ENCODE measurements at regions not wholly inside any gene's neighbourhood (a gene's known extent, or its start where the extent isn't known, plus 50 kb on each side); places are given as distances from the start of the nearest gene placed in this dataset.
"Not testable (repeated sequence)": the region's sequence is repeated elsewhere in the genome, so short reads cannot be mapped to it uniquely, and the experiment has no call there.

GRCh38 chr13:50422181-50423148, 407.2 kb downstream of the KCNRG start:
- H3K36me3 ChIP-seq = no peaks in the 10 kb centered on the region
- DNase-seq (ENCODE audit: low read depth in 1 of 2, low spot score in 2 of 2) = no peak
- no peak overlapping the region for H3K27ac ChIP-seq
- H3K4me1 ChIP-seq (replicated peaks) = peaks cover 11% of the 10 kb centered on the region
- H3K9me3 ChIP-seq (replicated peaks) = no peaks in the 10 kb centered on the region
- H3K4me3 ChIP-seq = no peak overlapping the region
- no peaks in the 10 kb centered on the region for H3K27me3 ChIP-seq (replicated peaks)

GRCh38 chr13:50424993-50425392, 409.7 kb downstream of the KCNRG start:
- H3K4me3 ChIP-seq = no peak overlapping the region
- peaks cover under 1% of the 10 kb centered on the region for H3K4me1 ChIP-seq (replicated peaks)
- no peaks in the 10 kb centered on the region for H3K27me3 ChIP-seq (replicated peaks)
- H3K27ac ChIP-seq = no peak overlapping the region
- DNase-seq (ENCODE audit: low read depth in 1 of 2, low spot score in 2 of 2) = no peak
- H3K36me3 ChIP-seq = no peaks in the 10 kb centered on the region
- H3K9me3 ChIP-seq (replicated peaks) = no peaks in the 10 kb centered on the region

GRCh38 chr13:50425772-50426171, 410.5 kb downstream of the KCNRG start:
- Histone ChIP-seq H3K36me3 (no peaks in the 10 kb centered on the region), H3K9me3 (replicated peaks) (no peaks in the 10 kb centered on the region), H3K27me3 (replicated peaks) (no peaks in the 10 kb centered on the region), H3K4me3 (no peak overlapping the region), H3K27ac (no peak overlapping the region), H3K4me1 (replicated peaks) (no peaks in the 10 kb centered on the region; the same call in 1 of the 2 replicates)
- DNase-seq (ENCODE audit: low read depth in 1 of 2, low spot score in 2 of 2) = no peak

DNA sequence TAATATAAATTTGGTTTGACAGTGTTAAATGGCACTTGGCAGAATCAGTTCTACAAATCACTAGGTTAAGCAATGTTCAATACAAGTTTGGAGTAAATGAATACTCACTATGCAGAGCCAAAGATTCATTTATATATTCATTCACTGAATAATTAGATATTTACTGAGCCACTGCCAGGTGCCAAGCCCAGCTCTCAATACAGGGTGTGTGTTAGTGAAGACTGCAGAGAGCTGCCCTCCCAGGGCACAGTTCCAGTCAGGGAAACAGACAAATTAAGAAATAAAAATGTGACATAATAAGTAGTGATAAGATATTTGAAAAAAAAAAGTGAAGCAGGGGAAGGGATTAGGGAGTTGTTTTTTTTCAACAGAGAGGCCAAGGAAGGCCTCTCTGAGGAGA, 411.7 kb downstream of the KCNRG start:
- H3K27ac ChIP-seq = no peak overlapping the region
- no peak overlapping the region for H3K4me3 ChIP-seq
- no peaks in the 10 kb centered on the region for H3K36me3 ChIP-seq
- no peaks in the 10 kb centered on the region; the same call in 1 of the 2 replicates for H3K4me1 ChIP-seq (replicated peaks)
- H3K27me3 ChIP-seq (replicated peaks) = no peaks in the 10 kb centered on the region
- DNase-seq (ENCODE audit: low read depth in 1 of 2, low spot score in 2 of 2) = no peak
- H3K9me3 ChIP-seq (replicated peaks) = no peaks in the 10 kb centered on the region

DNA sequence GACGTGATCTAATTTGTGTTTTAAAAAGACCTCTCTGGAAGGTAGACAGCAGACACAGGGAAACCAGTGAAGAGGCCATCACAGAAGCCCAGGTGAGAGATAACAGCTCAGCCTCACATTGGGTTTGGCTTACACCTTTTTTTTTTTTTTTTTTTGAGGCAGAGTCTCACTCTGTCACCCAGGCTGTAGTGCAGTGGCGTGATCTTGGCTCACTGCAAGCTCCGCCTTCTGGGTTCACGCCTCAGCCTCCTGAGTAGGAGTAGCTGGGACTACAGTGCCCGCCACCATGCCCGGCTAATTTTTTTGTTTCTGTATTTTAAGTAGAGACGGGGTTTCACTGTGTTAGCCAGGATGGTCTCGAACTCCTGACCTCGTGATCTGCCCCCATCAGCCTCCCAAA, 412.3 kb downstream of the KCNRG start:
- not testable (repeated sequence) for DNase-seq (ENCODE audit: low read depth in 1 of 2, low spot score in 2 of 2); H3K9me3 ChIP-seq (replicated peaks); H3K4me1 ChIP-seq (replicated peaks); H3K4me3 ChIP-seq; H3K27ac ChIP-seq; H3K27me3 ChIP-seq (replicated peaks); H3K36me3 ChIP-seq

- Histone ChIP-seq H3K36me3 (no peaks in the 10 kb centered on the region), H3K9me3 (replicated peaks) (no peaks in the 10 kb centered on the region), H3K27me3 (replicated peaks) (no peaks in the 10 kb centered on the region), H3K4me1 (replicated peaks) (no peaks in the 10 kb centered on the region), H3K27ac (no peak overlapping the region), H3K4me3 (no peak overlapping the region)
- no peak for DNase-seq (ENCODE audit: low read depth in 1 of 2, low spot score in 2 of 2)
These were observed 413.1 kb downstream of the KCNRG start for GRCh38 chr13:50428183-50428877.

GRCh38 chr13:50435011-50435410, 408.5 kb downstream of the DLEU7 start:
- H3K27ac ChIP-seq = no peak overlapping the region
- H3K9me3 ChIP-seq (replicated peaks) = no peaks in the 10 kb centered on the region
- H3K36me3 ChIP-seq = no peaks in the 10 kb centered on the region
- no peak for DNase-seq (ENCODE audit: low read depth in 1 of 2, low spot score in 2 of 2)
- no peaks in the 10 kb centered on the region for H3K4me1 ChIP-seq (replicated peaks)
- no peaks in the 10 kb centered on the region for H3K27me3 ChIP-seq (replicated peaks)
- H3K4me3 ChIP-seq = no peak overlapping the region

DNA sequence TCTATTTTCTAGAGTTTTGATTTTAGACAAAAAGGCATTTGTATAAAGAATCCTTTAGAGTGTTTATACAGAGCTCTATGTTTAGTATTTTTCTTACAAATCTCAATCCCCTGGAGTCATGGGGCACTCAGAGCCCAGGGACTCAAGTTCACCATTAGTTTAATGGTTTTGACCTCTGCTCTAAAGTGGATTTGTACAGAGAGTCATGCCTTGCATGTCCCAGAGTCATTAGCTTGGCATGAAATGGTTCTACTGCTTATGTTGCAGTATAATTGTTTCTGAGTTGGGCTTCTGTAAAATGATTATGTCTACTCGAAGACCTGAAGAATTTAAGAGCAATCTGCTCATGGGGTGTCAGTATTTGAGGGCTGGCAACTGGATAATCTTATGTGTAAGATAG, 406.2 kb downstream of the DLEU7 start:
- DNase-seq (ENCODE audit: low read depth in 1 of 2, low spot score in 2 of 2) = no peak
- Histone ChIP-seq H3K27me3 (replicated peaks) (no peaks in the 10 kb centered on the region), H3K4me3 (no peak overlapping the region)

DNA sequence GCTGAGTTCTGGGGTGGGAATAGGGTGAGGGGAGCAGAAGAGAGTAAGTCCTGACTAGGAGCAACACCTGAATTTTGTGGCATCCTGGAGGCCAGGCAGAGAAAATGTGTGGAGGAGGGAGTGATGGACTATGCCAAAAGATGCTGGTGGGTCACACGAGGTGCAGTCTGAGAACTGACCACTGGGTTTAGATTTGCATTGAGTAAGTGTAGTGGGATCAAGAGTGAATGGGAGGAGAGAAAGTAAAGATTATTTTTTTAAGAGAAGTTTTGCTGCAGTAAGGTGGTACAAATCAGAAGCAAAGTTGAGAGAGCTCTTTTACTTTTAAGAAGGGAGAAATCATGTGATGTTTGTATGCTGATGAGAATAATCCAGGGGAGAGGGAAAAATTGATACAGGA, 405.1 kb downstream of the DLEU7 start:
- Histone ChIP-seq H3K36me3 (no peaks in the 10 kb centered on the region), H3K27me3 (replicated peaks) (no peaks in the 10 kb centered on the region), H3K27ac (no peak overlapping the region), H3K4me3 (no peak overlapping the region), H3K4me1 (replicated peaks) (no peaks in the 10 kb centered on the region), H3K9me3 (replicated peaks) (no peaks in the 10 kb centered on the region)
- DNase-seq (ENCODE audit: low read depth in 1 of 2, low spot score in 2 of 2) = no peak

More for the DNA sequence above, 406.2 kb downstream of the DLEU7 start:
- Histone ChIP-seq H3K36me3 (no peaks in the 10 kb centered on the region), H3K27ac (no peak overlapping the region), H3K9me3 (replicated peaks) (no peaks in the 10 kb centered on the region), H3K4me1 (replicated peaks) (no peaks in the 10 kb centered on the region)

- Histone ChIP-seq H3K36me3 (no peaks in the 10 kb centered on the region), H3K9me3 (replicated peaks) (no peaks in the 10 kb centered on the region), H3K27me3 (replicated peaks) (no peaks in the 10 kb centered on the region), H3K27ac (no peak overlapping the region), H3K4me1 (replicated peaks) (no peaks in the 10 kb centered on the region), H3K4me3 (no peak overlapping the region)
- DNase-seq (ENCODE audit: low read depth in 1 of 2, low spot score in 2 of 2) = no peak
These were observed 402.4 kb downstream of the DLEU7 start for GRCh38 chr13:50441130-50441529.

GRCh38 chr13:50444726-50445125, 398.8 kb downstream of the DLEU7 start:
- Histone ChIP-seq H3K27me3 (replicated peaks) (no peaks in the 10 kb centered on the region), H3K4me3 (no peak overlapping the region), H3K9me3 (replicated peaks) (no peaks in the 10 kb centered on the region), H3K27ac (no peak overlapping the region), H3K36me3 (no peaks in the 10 kb centered on the region), H3K4me1 (replicated peaks) (no peaks in the 10 kb centered on the region)
- DNase-seq (ENCODE audit: low read depth in 1 of 2, low spot score in 2 of 2) = no peak

DNA sequence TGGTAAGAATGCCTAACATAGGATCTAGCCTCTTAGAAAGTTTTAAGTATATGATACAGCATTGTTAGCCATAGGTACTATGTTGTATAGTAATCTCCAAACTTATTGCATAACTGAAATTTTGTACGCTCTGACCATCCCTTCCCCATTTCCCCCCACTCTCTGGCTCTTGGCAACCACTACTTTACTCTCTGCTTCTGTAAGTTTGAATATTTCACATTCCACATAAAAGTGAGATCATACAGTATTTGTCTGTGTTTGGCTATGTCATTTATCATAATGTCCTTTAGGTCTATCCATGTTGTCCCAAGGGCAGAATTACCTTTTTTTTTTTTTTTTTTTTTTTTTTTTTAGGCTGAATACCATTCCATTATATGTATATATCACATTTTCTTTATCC, 396.9 kb downstream of the DLEU7 start:
- Histone ChIP-seq H3K4me1 (replicated peaks) (no peaks in the 10 kb centered on the region), H3K36me3 (no peaks in the 10 kb centered on the region), H3K9me3 (replicated peaks) (no peaks in the 10 kb centered on the region), H3K4me3 (no peak overlapping the region), H3K27ac (no peak overlapping the region), H3K27me3 (replicated peaks) (no peaks in the 10 kb centered on the region)
- DNase-seq (ENCODE audit: low read depth in 1 of 2, low spot score in 2 of 2) = no peak

DNA sequence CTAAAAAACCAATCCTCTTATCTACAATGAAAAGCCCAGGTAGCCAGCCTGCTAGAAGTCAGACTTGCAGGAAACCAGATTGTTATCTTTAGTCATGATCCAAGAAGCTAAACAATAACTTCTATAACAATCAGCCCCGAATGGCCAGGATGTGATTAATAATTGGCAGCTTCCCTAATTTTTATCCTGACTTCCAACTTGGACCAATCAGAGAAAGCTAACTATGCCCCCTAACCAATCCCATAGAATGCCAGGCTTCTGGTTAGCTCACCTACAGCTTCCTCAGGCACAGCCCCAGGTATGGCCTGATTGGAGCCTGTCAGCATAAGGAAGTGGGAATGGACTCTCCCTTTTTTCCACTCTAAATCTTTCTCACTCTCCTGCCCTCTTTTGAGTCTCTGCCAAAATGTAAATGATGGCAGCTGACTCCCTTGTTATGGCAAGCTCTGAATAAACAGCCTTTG, 394.9 kb downstream of the DLEU7 start:
- Histone ChIP-seq H3K4me3 (no peak overlapping the region), H3K27me3 (replicated peaks) (no peaks in the 10 kb centered on the region), H3K36me3 (no peaks in the 10 kb centered on the region), H3K27ac (no peak overlapping the region), H3K9me3 (replicated peaks) (no peaks in the 10 kb centered on the region), H3K4me1 (replicated peaks) (no peaks in the 10 kb centered on the region)
- DNase-seq (ENCODE audit: low read depth in 1 of 2, low spot score in 2 of 2) = no peak

GRCh38 chr13:50449465-50449864, 394.0 kb downstream of the DLEU7 start:
- Histone ChIP-seq H3K4me3 (no peak overlapping the region), H3K9me3 (replicated peaks) (no peaks in the 10 kb centered on the region), H3K4me1 (replicated peaks) (no peaks in the 10 kb centered on the region), H3K27me3 (replicated peaks) (no peaks in the 10 kb centered on the region), H3K27ac (no peak overlapping the region), H3K36me3 (no peaks in the 10 kb centered on the region)
- DNase-seq (ENCODE audit: low read depth in 1 of 2, low spot score in 2 of 2) = no peak

Data from SJSA1 (cell line).